ENCODE measurements at regions not wholly inside any gene's neighbourhood (a gene's known extent, or its start where the extent isn't known, plus 50 kb on each side); places are given as distances from the start of the nearest gene placed in this dataset.

GRCh38 chr2:72003124-72003523 lies 144.5 kb downstream of the CYP26B1 start:
- no peaks in the 10 kb centered on the region for H3K9me3 Mint-ChIP-seq
- Histone ChIP-seq H3K4me3 (no peak overlapping the region), H3K4me1 (no peaks in the 10 kb centered on the region), H3K9ac (no peak overlapping the region), H3K27me3 (no peaks in the 10 kb centered on the region), H3K36me3 (no peaks in the 10 kb centered on the region), H3K79me2 (ENCODE audit: low read depth) (no peaks in the 10 kb centered on the region), H4K20me1 (ENCODE audit: low read depth) (no peaks in the 10 kb centered on the region), H3K9me3 (ENCODE audit: low read depth) (no peaks in the 10 kb centered on the region), H3F3A (ENCODE audit: low read depth) (no peaks in the 10 kb centered on the region), H3K27ac (no peak overlapping the region), H2AFZ (replicated peaks) (no peak overlapping the region), H3K4me2 (no peak overlapping the region)
- TF ChIP-seq EZH2phosphoT487 (IDR thresholded peaks at IDR 0.05) (no peak), EZH2 (IDR thresholded peaks at IDR 0.05) (no peak), CTCF (IDR thresholded peaks at IDR 0.05) (no peak)
- H3K36me3 Mint-ChIP-seq: no peaks in the 10 kb centered on the region
- no peak overlapping the region for H3K4me3 Mint-ChIP-seq
- DNase-seq (ENCODE audit: low spot score): no peak
- H3K27me3 Mint-ChIP-seq (ENCODE audit: insufficient read depth, low read depth): no peaks in the 10 kb centered on the region
- H3K27ac Mint-ChIP-seq: no peak overlapping the region
- peaks cover 9% of the 10 kb centered on the region for H3K4me1 Mint-ChIP-seq

GRCh38 chr2:72001937-72002690 lies 145.5 kb downstream of the CYP26B1 start:
- Mint-ChIP-seq H3K4me3 (no peak overlapping the region), H3K9me3 (no peaks in the 10 kb centered on the region), H3K27ac (no peak overlapping the region), H3K36me3 (no peaks in the 10 kb centered on the region), H3K4me1 (peaks cover 9% of the 10 kb centered on the region), H3K27me3 (ENCODE audit: insufficient read depth, low read depth) (no peaks in the 10 kb centered on the region)
- H3K9me3 ChIP-seq (ENCODE audit: low read depth): no peaks in the 10 kb centered on the region
- no peak overlapping the region for H3K4me3 ChIP-seq
- H3K4me2 ChIP-seq: no peak overlapping the region
- no peak overlapping the region for H3K27ac ChIP-seq
- no peaks in the 10 kb centered on the region for H3F3A ChIP-seq (ENCODE audit: low read depth)
- TF ChIP-seq EZH2phosphoT487 (IDR thresholded peaks at IDR 0.05) (no peak), EZH2 (IDR thresholded peaks at IDR 0.05) (no peak), CTCF (IDR thresholded peaks at IDR 0.05) (no peak)
- H3K4me1 ChIP-seq: no peaks in the 10 kb centered on the region
- H3K9ac ChIP-seq: no peak overlapping the region
- H3K79me2 ChIP-seq (ENCODE audit: low read depth): no peaks in the 10 kb centered on the region
- H4K20me1 ChIP-seq (ENCODE audit: low read depth): no peaks in the 10 kb centered on the region
- no peaks in the 10 kb centered on the region for H3K27me3 ChIP-seq
- no peaks in the 10 kb centered on the region for H3K36me3 ChIP-seq
- DNase-seq (ENCODE audit: low spot score): no peak
- H2AFZ ChIP-seq (replicated peaks): no peak overlapping the region

- no peaks in the 10 kb centered on the region for H3K27me3 Mint-ChIP-seq (ENCODE audit: insufficient read depth, low read depth)
Measured at GRCh38 chr2:72000110-72000509, 147.6 kb downstream of the CYP26B1 start.

More at GRCh38 chr2:72000110-72000509, 147.6 kb downstream of the CYP26B1 start:
- Mint-ChIP-seq H3K4me3 (no peak overlapping the region), H3K27ac (no peak overlapping the region), H3K4me1 (peaks cover 9% of the 10 kb centered on the region), H3K9me3 (no peaks in the 10 kb centered on the region), H3K36me3 (no peaks in the 10 kb centered on the region)
- Histone ChIP-seq H3K4me1 (no peaks in the 10 kb centered on the region), H3K4me3 (no peak overlapping the region), H3F3A (ENCODE audit: low read depth) (no peaks in the 10 kb centered on the region), H4K20me1 (ENCODE audit: low read depth) (no peaks in the 10 kb centered on the region), H3K79me2 (ENCODE audit: low read depth) (no peaks in the 10 kb centered on the region), H3K9me3 (ENCODE audit: low read depth) (no peaks in the 10 kb centered on the region), H3K9ac (no peak overlapping the region), H2AFZ (replicated peaks) (no peak overlapping the region), H3K27me3 (no peaks in the 10 kb centered on the region), H3K4me2 (no peak overlapping the region), H3K36me3 (no peaks in the 10 kb centered on the region), H3K27ac (no peak overlapping the region)
- TF ChIP-seq CTCF (IDR thresholded peaks at IDR 0.05): no peak
- no peak for TF ChIP-seq EZH2 (IDR thresholded peaks at IDR 0.05)
- no peak for TF ChIP-seq EZH2phosphoT487 (IDR thresholded peaks at IDR 0.05)
- no peak for DNase-seq (ENCODE audit: low spot score)

Data from neural progenitor cell (in vitro differentiated cells).